ENCODE measurements at regions not wholly inside any gene's neighbourhood (a gene's known extent, or its start where the extent isn't known, plus 50 kb on each side); places are given as distances from the start of the nearest gene placed in this dataset.
"Not testable (repeated sequence)": the region's sequence is repeated elsewhere in the genome, so short reads cannot be mapped to it uniquely, and the experiment has no call there.

- not testable (repeated sequence) for DNase-seq
These were observed 575.0 kb downstream of the PDHA2 start for GRCh38 chr4:96414853-96415252.

GRCh38 chr4:96429657-96430056 is 589.8 kb downstream of the PDHA2 start:
- no peak for DNase-seq

- DNase-seq, result no peak
These were observed 591.2 kb downstream of the PDHA2 start for GRCh38 chr4:96431094-96431493.

- no peak for DNase-seq
These were observed 608.5 kb downstream of the PDHA2 start for GRCh38 chr4:96448315-96448872.

DNA sequence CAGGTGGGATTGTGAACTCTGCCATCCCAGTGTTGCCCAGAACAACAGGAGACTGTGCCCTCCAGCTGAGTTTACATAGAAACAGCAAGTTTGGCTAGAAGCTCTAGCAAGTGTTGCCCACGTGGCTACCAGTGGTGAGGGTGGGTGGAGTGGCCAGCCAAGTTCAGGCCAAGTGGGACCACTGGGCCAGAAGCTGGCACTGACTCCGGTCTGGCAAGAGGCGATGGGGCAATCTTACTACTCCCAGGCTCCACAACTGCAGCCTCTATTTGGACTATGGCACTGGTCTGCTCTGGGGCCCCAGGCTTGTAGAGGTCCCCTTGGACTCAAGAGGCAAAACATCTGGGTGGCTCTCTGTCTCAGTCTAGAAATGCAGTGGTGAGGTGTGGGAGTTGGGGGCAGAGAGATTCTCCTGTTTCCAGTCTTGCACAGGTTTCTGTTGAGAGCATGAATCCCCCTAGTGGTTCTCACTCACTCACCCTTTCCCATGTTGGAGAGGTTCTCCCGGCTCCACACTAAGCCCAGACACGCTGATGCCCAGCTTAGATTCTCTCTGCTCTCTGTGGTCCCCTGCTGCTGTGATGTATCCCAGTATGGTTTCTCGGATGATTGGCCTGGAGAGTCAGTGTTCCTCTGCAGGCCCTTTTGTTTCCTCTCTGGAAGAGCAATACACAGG is 615.3 kb downstream of the PDHA2 start:
- no peak for DNase-seq

DNA sequence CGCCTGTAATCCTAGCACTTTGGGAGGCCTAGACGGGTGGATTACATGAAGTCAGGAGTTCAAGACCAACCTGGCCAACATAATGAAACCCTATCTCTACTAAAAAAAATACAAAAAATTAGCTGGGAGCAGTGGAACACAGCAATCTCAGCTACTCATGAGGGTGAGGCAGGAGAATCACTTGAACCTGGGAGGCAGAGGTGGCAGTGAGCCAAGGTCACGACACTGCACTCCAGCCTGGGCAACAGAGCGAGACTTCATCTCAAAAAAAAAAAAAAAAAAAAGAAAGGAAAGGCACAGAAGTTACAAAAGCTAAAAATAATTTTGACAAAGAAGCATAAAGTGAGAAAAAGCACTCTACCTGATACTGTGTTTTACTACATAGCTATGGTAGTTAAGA is 618.1 kb downstream of the PDHA2 start:
- not testable (repeated sequence) for DNase-seq

DNA sequence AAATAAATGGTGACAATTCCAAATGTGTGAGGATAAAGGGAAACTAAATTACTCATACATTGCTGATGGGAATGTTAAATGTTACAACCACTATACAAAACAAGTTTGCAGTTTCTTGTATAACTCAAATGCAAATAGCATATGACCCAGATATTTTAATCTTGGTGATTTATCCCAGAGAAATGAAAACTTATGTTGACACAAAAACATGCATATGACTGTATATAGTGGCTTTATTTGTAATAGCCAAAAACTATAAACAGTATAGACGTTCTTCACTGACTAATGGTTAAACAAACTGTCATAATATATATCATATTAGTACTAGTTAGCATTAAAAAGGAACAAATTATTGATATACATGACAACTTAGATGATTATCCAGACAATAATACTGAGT is 619.2 kb downstream of the PDHA2 start:
- DNase-seq, result no peak

- no peak for DNase-seq
These were observed 625.9 kb downstream of the PDHA2 start for GRCh38 chr4:96465834-96466233.

DNA sequence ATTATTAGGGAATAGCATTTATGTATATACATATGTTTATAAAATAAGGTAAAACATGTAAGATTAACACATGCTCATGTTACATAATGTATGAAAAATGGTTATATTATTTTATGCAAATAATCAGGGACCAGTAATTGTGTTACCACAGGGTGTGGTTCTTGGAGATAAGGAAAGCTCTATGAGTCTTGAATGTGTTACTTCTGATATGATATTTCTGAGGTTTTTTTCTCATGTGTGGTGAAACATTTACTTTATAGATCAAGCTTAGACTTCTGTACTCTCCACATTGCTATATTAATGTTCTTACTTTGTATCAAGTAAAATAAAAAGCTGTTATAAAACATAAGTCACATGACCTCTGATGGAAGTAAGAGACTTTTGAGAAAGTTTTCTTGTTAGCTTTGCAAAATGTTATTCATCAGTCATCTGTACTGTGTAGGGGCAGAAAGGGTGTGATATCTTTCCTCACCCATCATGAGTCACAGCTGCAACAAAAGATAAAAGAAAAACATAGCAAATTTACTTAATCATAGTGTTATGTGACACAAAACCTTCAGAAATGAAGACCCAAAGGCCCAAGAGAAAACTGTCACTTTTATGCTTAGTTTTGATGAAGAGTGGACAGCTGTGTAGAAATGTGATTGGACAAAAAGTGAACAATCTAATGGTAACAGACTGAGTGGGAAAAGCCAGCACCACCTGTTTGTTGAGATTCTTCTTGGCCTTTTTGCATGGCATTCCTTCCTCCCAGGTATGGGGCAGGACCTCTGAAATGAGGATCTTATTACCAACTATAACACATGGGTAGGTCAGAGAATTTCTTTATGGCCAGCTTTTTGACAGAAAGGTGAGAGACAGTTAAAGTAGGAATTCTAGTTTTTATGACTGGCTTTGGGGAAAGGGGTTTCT is 632.3 kb downstream of the PDHA2 start:
- no peak for DNase-seq

DNA sequence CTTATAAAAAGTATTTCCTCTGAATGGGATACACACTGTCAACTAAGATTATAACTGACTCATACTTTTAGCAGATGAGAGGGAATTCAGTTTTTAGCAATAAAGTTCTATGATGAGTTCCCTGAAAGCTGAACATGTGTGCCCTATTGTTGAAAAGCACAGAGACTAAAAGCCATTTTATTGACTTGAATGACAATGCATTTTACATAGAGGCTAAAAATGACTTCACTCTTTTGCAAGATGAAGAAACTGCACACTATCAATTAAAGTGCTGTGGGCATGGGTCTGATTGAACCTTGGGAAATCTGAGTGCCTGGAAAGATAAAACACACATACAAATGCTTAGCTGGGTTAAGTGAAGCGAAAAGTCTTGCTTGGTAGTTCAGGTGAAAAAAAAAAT is 633.4 kb downstream of the PDHA2 start:
- no peak for DNase-seq

DNA sequence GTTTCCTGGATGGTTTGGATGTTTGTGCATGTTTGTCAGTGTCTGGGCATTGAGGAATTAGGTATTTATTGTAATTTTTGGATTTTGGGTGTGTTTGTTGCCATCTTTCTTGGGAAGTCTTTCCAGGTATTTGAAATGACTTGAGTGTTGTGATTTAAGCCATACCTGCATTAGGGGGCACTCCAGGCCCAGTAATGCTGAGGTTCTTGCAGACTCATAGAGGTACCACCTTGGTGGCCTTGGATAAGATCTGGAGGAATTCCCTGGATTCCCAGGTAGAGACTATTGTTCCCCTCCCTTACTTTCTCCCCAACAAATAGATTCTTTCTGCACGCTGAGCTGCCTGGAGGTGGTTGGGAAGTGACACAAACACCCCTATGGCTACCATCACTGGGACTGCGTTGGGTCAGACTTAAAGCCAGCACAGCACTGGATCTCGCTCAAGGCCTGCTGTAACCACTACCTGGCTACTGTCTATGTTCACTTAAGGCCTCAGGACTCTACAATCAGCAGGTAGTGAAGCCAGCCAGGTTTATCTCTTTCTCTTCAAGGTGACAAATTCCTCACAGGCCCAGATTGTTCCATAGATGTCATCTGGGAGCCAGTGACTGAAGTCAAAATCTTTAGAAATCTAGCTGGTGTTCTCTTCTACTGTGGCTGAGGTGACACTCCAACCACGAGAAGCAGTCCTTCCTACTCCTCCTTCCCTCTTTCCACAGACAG is 643.6 kb downstream of the PDHA2 start:
- no peak for DNase-seq

- no peak for DNase-seq
These were observed 646.7 kb downstream of the PDHA2 start for GRCh38 chr4:96486563-96486962.

- DNase-seq, result no peak
These were observed 657.7 kb downstream of the PDHA2 start for GRCh38 chr4:96497621-96498020.

- no peak for DNase-seq
These were observed 664.5 kb downstream of the PDHA2 start for GRCh38 chr4:96504386-96504785.

DNA sequence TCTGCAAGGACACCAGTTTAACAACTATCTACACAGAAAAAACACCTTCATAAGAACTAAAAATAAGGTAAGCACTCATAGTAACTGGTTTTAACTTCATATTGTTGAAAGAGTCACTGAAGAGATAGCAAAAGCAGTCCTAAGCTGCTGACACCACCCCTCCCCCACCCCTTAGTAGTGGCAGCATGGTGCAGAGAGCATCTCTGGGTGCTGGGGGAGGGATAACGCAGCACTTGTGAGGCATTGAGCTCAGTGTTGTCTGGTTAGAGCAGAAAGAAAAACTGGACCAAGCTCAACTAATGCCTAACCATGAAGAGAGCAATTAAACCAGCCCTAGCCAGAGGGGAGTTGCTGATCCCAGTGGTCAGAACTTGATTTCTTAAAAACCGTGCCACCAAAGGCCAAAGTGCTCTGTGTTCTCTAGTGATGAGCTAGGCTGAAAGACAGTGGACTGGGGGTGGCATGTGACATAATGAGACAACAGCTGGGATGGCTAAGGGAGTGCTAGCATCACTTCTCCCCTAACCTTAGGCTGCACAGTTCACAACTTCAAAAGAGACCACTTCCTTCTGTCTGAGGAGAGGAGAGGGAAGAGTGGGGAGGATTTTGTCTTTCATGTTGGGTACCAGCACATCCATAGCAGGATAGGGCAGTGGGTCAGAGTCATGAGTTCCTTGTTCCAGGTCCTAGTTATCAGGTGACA is 669.3 kb downstream of the PDHA2 start:
- no peak for DNase-seq

DNA sequence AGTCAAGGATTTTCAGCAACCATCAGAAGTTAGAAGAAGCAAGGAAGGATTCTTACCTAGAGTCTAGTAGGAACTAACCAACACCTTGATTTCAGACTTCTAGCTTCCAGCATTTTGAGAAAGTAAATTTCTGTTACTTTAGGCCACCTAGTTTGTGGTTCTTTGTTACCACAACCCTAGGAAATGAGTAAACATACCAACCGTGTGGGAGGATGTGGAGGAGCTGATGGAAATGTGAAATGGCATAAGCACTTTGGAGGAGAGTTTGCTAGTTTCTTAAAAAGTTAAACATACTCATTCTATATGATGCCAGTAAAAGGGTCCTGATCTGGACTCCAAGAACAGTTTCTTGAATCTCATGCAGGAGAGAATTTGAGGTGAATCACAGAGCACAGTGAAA is 679.4 kb downstream of the PDHA2 start:
- DNase-seq, result no peak

- DNase-seq, result no peak
These were observed 681.2 kb downstream of the PDHA2 start for GRCh38 chr4:96521046-96521536.

- DNase-seq, result peak in 1 of 2 donors; percentile 3
These were observed 683.7 kb downstream of the PDHA2 start for GRCh38 chr4:96523611-96524010.

DNA sequence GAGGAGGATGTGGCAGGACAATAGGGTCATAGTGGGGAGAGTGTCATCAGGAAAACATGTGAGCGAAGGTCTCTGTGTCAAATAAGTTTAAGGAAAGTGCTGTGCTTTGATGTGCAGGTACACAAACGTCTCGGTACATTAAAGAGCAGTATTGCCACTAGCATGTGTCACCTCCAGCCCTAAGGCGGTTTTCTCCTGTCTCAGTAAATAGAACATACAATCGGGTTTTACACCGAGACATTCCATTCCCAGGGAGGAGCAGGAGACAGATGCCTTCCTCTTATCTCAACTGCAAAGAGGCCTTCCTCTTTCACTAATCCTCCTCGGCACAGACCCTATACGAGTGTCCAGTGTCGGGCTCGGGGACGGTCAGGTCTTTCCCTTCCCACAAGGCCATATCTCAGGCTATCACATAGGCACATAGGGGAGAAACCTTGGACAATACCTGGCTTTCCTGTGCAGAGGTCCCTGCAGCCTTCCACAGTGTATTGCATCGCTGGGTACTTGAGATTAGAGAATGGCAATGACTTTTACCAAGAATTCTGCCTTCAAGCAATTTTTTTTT is 684.5 kb downstream of the PDHA2 start:
- no peak for DNase-seq

- DNase-seq, result peak in 1 of 2 donors; percentile 1
These were observed 686.0 kb downstream of the PDHA2 start for GRCh38 chr4:96525898-96526297.

DNA sequence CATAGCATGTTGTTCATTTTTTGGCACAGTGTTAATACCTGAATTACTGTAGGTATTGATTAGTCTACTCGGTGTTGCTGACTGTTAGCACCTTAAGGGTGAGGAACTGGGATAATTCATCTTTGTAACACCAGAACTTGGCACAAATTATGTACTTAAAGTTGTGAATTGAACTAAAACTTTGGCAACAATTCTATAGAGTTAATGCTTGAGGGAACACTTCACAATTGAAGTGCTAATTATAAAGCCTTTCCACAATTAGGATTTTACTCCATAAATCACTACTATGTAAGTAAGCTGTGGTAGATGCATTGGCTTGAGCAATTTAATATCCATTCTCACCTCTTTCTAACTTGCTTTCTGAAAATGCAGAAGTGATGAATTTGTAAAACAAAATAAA is 686.7 kb downstream of the PDHA2 start:
- DNase-seq, result no peak

Data from right lung (tissue), 2 donors.